HuH-7.5 (cell line): ENCODE measurements at regions not wholly inside any gene's neighbourhood (a gene's known extent, or its start where the extent isn't known, plus 50 kb on each side); places are given as distances from the start of the nearest gene placed in this dataset.
A peak's percentile ranks its signal among the peaks of the same experiment; 100 is the strongest.

Experiments
- DNase-seq: peaks from one replicate; pipeline ENCODE4 v3.0.0; 2011; ENCODE audit warnings: low spot score

DNA sequence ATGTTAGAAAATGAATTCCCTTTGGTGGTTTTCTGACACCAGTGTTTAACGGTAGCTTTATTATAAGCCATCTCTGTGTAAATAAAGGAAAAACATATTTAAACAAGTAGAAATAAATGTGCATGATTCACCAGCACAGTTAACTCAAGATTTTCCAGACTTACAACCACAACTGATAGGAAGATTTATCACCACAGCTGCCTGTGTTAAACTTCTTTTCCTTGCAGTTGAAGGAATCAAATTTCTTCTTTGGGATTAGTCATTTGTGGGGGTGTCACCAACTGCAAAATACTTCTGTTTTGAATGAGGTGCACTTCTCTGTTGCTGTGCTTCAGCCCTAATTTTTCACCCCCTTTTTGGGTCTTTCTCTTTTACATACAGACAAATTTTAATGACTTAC is 128.1 kb upstream of the STK26 start:
- DNase-seq = no peak

DNA sequence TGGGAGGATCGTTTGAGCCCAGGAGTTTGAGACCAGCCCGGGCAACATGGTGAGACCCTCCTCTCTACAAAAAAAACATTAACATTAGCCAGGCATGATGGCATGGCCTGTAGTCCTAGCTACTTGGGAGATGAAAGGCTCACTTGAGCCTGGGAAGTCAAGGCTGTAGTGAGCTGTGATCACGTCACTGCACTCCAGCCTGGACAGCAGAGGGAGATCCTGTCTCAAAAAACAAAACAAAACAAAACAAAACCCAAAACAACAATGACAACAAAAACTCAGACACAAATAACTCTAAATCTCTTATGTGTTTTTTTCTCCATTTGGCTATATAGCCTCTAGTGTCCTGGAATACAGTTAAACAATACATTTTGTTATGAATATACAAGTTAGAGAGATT is 127.3 kb upstream of the STK26 start:
- DNase-seq = no peak

DNA sequence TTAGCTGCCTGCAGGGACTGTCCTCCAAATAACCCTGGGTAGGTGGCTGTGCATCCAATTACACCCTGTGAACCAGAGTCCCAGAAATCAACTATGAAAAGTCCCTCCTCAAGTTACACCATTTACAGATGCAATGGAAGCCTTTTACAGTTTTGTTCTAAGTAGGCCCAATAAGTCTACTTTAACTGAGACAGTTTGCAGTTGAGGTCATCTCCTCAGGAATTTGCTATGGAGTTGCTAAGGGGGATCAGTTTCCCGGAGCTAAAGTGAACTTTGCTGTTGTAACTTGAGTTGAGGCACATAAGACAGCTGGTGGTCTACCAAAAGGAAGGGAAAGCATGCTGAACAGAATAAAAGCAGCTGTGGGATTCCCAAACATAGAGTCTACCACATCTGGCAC is 121.6 kb upstream of the STK26 start:
- no peak for DNase-seq

DNA sequence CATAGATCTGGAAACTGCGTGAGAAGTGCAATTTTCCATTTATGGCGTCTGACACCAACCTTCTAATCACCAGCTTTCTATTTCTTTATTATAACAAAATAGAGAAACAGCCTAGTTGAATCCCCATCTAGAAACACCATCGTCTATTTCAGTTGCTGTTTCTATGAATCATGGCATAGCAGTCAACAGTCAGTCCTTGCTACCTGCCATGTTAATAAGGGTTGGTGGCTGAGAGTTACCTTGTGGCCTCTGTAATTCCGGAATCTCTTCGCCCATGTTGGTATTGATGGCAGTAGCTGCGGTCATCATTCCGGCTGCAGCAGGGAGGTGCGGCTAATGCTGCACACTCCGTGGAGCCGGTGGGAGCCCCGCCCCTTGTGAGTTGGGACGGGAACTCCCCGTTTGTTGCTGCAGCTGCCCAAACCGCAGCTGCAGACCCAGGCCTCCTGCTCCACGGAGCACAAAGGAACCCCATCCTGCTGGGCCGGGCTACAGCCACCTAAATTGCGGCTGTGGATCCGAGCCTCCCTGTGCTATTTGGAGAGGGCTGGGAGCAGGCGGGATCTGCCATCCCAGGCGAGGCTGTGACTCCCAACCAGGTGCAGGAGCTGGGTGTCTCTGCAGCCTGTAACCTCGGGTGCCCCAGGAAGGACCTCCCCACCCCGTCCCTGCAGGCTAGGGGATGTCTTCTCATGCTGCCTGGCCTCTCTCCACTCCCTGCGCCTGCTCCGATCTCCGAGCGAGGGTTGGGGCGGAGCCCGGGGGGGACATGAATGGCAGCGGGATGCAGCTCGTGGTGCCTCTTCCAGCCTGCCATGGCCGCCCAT is 115.4 kb upstream of the STK26 start:
- DNase-seq = peak; percentile 1

DNA sequence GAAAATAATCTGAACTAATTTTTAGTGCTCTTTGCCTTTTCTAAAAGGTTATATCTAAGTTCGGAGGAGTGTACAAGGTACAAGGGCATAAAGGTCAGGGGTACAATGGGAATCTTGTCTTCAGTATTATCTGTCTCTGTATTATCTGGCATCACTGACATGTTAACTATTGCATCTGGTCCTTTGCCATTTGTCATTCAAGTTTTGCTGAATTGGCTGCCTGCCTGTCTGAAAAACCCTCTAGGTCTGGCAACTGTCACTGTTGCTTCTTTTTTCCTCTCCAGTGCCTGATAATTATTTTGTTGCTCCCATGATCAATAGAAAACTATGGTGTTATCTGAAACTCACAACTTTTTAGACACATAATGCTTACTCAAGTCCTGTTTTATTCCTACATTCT is 112.5 kb upstream of the STK26 start:
- no peak for DNase-seq

DNA sequence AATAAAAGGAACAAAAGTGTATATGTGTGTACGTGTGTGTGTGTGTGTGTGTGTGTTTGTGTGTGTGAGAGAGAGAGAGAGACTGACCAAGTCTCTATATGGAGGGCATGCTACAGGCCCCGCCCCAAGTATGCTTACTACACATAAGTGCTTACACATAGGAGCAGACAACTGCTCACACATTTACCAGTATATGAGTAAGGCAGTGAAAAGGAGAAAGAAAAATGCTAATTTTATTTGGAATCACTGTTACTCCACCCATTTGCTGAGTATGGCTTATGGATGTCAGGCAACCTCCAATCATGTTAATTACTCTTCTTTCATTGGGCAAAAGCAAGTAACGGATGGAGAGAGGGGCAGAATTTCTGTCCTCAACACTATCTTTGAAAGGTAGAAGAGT is 107.6 kb upstream of the STK26 start:
- DNase-seq = no peak

DNA sequence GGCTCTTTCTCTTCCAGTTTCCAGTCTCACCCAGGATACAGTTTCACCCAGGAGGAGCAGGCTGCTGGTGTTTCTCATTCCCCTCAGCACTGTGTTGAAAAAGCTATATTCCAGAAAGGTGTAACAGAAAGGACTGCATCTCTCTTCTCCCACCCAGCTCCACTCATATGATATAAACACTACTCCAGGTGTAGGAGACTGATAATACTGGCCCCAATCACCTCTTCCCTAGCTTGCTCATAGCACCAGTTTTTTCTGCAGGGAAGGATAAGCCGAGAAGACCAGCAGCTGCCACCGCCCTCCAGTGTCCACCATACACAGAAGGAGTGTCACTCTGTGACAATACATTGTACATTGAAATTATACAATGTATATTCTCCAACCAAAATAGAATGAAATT is 105.5 kb upstream of the STK26 start:
- no peak for DNase-seq

DNA sequence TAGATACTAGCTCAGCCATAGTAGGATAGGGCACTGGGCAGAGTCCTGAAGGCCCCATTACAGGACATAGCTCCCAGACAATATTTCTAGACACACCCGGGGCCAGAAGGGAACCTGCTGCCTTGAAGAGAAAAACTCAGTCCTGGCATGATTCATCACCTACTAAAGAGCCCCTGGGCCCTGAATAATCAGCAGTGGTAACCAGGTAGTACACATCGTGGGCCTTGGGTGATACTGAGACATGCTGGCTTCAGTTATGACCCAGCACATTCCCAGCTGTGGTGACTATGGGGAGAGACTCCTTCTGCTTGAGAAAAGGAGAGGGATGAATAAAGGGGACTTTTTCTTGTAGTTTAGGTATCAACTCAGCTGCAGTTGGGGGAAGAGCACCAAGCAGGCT is 104.3 kb upstream of the STK26 start:
- no peak for DNase-seq

DNA sequence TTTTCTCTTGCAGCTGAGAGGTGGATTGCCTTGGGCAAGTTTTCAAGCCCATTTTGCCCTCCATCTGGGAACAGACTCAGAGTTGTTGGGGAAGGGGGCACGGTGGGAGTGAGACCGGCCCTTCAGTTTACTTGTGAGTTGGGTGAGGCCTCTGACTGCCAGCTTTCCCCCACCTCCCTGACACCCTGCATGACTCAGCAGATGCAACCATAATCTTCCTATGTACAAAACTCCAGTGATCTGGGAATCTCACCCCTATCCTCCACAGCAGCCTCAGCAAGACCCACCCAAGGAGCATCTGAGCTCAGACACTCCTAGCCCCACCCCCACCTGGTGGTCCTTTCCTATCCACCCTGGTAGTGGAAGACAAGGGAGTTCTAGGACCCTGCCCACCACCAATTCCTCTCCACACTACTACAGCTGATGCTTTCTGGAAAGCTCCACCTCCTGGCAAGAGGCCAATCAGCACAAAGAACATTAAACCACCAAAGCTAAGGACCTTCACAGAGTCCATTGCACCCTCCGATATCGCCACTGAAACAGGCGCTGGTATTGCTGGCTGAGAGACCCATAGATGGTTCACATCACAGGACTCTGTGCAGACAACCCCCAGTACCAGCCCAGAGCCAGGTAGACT is 99.4 kb upstream of the STK26 start:
- DNase-seq = no peak

DNA sequence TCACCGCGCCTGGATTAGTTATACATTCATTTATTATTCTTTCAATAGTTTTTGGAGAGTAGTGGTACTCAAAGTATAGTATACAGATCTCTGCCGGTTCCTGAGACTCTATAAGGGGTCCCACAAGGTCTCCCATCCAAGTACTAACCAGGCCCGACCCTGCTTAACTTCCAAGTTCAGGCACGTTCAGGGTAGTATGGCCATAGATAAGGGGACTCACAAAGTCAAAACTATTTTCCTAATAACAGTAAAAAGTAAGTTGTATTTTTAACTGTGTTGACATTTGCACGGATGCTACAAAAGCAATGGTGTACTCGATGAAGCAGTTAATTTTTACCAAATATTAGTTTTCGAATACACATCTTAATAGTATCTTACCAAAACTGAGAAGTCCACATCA is 84.4 kb upstream of the STK26 start:
- DNase-seq = no peak

DNA sequence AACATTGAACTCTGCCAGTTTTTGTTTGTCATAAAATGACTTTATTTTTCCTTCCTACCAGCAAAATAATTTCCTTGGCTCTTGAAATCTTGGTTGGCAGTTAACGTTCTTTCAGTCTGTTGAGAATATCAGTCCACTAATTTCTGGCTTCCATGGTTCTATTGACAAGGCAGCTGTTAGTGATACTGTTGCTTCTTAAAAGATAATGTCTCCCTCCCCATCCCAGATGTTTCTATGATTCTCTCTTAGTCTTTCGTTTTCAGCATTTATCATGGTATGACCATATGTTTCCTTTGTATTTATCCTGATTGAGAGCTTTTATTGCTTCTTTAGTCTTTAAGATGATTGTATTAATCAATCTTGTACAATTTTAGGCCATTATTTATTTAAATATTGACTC is 81.1 kb upstream of the STK26 start:
- DNase-seq = no peak

DNA sequence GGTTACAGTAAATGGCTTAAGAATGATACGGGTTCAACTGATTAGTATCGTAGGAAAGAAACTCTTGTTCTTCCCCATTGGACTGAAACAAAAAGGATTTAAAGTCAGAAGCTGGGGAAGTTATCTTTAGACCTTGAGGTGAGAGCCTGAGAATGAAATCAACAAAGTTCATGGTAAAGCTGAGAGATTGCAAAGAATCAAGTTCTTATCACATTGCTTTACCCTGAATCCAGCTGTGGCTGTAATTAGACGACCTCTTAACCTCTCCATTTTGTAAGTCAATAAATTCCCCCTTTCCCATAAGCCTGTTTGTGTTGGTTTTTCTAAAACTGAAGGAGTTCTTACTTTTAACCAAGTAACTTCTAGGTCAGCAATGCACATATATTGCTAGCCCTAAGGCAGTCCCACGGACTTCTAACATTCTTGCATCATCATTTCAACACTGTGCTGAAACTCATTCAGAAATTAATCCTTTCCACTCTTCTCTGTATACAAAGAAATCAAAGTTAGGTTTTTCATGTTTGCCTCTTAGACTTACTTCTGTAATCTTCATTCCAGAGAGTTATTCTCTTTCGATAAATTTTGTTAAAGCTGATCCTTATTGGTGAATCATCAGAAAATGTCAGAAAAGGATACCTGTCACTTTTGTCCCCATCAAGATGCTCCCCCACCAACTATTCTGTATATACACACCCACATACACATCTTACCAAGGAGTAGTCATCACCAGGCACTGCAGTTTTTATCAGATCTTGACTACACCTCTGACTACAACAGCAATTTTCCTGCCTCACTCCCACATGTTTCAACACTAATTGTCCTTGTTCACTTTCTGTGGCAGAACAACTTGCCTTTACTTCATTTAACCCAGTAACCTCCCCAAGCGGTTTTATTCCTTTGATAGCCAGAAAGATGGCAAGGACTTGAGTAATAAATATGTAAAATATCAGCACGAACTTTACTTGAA is 77.9 kb upstream of the STK26 start:
- DNase-seq = no peak

DNA sequence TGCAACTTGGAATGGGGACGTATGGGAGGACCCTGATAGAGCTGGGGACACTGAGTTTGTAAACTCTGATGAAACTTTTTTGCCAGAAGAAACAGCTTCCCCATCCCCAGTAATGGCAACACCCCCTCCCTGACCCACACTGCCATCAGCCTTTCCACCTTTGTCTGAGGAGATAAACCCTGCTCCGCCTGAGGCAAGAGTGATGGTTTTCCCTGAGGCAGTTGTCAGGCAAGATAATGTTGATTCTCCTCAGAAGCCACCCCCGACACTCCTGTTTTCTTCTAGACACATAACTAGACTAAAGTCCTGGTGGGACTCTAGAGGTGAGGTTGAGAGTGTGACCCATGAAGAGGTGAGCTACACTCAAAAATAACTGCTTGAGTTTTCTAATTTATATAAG is 71.9 kb upstream of the STK26 start:
- no peak for DNase-seq

DNA sequence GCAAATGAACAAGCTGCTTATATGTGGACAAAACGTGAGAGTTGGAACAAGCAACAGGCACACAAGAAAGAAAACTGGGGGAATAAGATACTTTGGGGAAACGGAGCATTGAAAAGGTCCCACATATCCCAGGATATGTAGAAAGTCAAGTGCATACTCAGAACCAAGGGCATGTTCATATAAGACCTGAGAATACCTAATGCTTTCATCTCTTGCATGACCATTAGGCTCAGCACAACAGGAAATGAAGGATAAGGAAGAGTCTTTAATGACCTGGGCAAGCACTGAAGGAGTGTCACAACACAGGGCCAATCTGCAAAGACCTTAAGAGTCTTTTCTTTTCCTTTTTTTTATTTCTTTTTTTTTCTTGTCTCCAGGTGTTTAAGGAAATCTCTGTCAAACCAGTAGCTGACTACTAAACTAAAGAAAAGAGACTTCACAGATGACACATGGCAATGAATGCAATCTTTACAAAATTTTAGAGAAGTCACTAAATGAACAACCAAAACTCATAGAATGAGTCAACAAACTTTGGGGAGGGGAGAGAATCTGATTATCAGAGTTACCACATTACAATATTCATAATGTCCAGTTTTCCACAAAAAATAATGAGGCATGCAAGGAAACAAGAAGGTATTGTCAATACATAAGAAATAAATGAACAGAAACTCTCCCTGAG is 67.9 kb upstream of the STK26 start:
- DNase-seq = no peak

DNA sequence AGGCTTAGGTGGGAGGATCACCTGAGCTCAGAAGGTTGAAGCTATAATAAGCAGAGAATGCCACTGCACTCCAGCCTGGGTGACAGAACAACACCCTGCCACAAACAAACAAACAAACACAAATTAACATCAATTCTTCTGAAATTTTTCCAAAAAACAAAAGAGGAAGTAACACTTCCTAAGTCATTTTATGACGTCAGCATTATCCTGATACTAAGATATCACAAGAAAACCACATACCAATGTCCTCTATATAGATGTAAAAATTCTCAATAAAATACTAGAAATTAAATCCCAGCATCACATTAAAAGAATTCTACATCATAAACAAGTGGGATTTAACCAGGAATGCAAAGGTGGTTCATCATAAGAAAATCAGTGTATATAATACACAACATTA is 64.4 kb upstream of the STK26 start:
- no peak for DNase-seq

DNA sequence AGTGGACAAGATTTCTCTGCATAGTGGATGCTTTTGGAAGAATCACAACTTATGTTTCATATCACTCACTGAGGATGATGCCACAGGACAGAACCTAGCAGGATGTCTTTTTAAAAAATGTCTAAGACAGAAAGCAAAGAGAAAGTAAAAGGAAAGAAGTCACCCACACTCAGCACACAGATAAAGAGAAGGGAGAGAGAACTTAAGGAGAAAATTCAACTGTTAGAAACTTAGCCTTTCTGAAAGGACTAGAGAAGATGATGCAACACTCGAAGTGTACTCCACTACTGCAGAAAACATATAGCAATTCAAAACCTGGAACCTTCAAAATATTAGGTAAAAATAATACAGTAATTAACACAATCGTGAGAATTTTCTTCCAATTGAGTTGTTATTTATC is 52.8 kb upstream of the STK26 start:
- no peak for DNase-seq
